ENCODE measurements at regions not wholly inside any gene's neighbourhood (a gene's known extent, or its start where the extent isn't known, plus 50 kb on each side); places are given as distances from the start of the nearest gene placed in this dataset.
"Not testable (repeated sequence)": the region's sequence is repeated elsewhere in the genome, so short reads cannot be mapped to it uniquely, and the experiment has no call there.

- Histone ChIP-seq H3K4me2 (no peak overlapping the region), H3K4me3 (no peak overlapping the region), H3K9me3 (ENCODE audit: insufficient read depth, low read depth) (no peaks in the 10 kb centered on the region), H3F3A (ENCODE audit: insufficient read depth, low read depth) (no peaks in the 10 kb centered on the region; the same call in 1 of the 2 replicates), H3K36me3 (ENCODE audit: low read depth) (no peaks in the 10 kb centered on the region), H3K79me2 (ENCODE audit: low read depth) (no peaks in the 10 kb centered on the region), H3K27ac (no peak overlapping the region), H2AFZ (no peak overlapping the region), H3K9me2 (ENCODE audit: insufficient read depth) (no peaks in the 10 kb centered on the region), H3K27me3 (ENCODE audit: insufficient read depth, low read depth) (no peaks in the 10 kb centered on the region), H3K4me1 (replicated peaks; ENCODE audit: insufficient read depth) (no peaks in the 10 kb centered on the region), H4K20me1 (ENCODE audit: insufficient read depth) (no peaks in the 10 kb centered on the region)
- POLR2A ChIA-PET (ENCODE audit: unreplicated experiment): no interaction called here
- CTCF ChIA-PET: no interaction called here
- BruUV-seq (replicated peaks): no TSS peak
- intact Hi-C loops (cut with micrococcal nuclease; ENCODE audit: unreplicated experiment): no loop called here
- DNase-seq: no peak
- TF ChIP-seq EZH2 (IDR thresholded peaks at IDR 0.05; ENCODE audit: low read depth): no peak
- TF ChIP-seq, protein P1, sequence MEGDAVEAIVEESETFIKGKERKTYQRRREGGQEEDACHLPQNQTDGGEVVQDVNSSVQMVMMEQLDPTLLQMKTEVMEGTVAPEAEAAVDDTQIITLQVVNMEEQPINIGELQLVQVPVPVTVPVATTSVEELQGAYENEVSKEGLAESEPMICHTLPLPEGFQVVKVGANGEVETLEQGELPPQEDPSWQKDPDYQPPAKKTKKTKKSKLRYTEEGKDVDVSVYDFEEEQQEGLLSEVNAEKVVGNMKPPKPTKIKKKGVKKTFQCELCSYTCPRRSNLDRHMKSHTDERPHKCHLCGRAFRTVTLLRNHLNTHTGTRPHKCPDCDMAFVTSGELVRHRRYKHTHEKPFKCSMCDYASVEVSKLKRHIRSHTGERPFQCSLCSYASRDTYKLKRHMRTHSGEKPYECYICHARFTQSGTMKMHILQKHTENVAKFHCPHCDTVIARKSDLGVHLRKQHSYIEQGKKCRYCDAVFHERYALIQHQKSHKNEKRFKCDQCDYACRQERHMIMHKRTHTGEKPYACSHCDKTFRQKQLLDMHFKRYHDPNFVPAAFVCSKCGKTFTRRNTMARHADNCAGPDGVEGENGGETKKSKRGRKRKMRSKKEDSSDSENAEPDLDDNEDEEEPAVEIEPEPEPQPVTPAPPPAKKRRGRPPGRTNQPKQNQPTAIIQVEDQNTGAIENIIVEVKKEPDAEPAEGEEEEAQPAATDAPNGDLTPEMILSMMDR (conservative IDR thresholded peaks at IDR 0.05): no peak
Measured at GRCh38 chr13:44686531-44686934, 110.4 kb upstream of the TSC22D1 start.

GRCh38 chr13:44685641-44686040, 109.5 kb upstream of the TSC22D1 start:
- intact Hi-C loops (cut with micrococcal nuclease; ENCODE audit: unreplicated experiment): no loop called here
- Histone ChIP-seq H3K4me3 (no peak overlapping the region), H3K36me3 (ENCODE audit: low read depth) (no peaks in the 10 kb centered on the region), H3F3A (ENCODE audit: insufficient read depth, low read depth) (no peaks in the 10 kb centered on the region; the same call in 1 of the 2 replicates), H3K27me3 (ENCODE audit: insufficient read depth, low read depth) (no peaks in the 10 kb centered on the region), H3K4me1 (replicated peaks; ENCODE audit: insufficient read depth) (no peaks in the 10 kb centered on the region), H4K20me1 (ENCODE audit: insufficient read depth) (no peaks in the 10 kb centered on the region), H3K9me3 (ENCODE audit: insufficient read depth, low read depth) (no peaks in the 10 kb centered on the region), H2AFZ (no peak overlapping the region), H3K27ac (no peak overlapping the region), H3K4me2 (no peak overlapping the region), H3K9me2 (ENCODE audit: insufficient read depth) (no peaks in the 10 kb centered on the region), H3K79me2 (ENCODE audit: low read depth) (no peaks in the 10 kb centered on the region)
- BruUV-seq (replicated peaks): no TSS peak
- ChIA-PET CTCF (no interaction called here), POLR2A (ENCODE audit: unreplicated experiment) (no interaction called here)
- DNase-seq: no peak
- TF ChIP-seq, protein P1 (conservative IDR thresholded peaks at IDR 0.05): no peak
- TF ChIP-seq EZH2 (IDR thresholded peaks at IDR 0.05; ENCODE audit: low read depth): no peak

- H3K27ac ChIP-seq; DNase-seq; POLR2A ChIA-PET (ENCODE audit: unreplicated experiment); H3K4me2 ChIP-seq; H3K4me3 ChIP-seq; H2AFZ ChIP-seq; H3K79me2 ChIP-seq (ENCODE audit: low read depth); H3K4me1 ChIP-seq (replicated peaks; ENCODE audit: insufficient read depth); H3K27me3 ChIP-seq (ENCODE audit: insufficient read depth, low read depth); H3K9me2 ChIP-seq (ENCODE audit: insufficient read depth); H3F3A ChIP-seq (ENCODE audit: insufficient read depth, low read depth); H3K36me3 ChIP-seq (ENCODE audit: low read depth); H4K20me1 ChIP-seq (ENCODE audit: insufficient read depth); intact Hi-C loops (cut with micrococcal nuclease; ENCODE audit: unreplicated experiment); H3K9me3 ChIP-seq (ENCODE audit: insufficient read depth, low read depth); BruUV-seq (replicated peaks); CTCF ChIA-PET: not testable (repeated sequence)
Measured at GRCh38 chr13:44682416-44682815, 106.3 kb upstream of the TSC22D1 start.

DNA sequence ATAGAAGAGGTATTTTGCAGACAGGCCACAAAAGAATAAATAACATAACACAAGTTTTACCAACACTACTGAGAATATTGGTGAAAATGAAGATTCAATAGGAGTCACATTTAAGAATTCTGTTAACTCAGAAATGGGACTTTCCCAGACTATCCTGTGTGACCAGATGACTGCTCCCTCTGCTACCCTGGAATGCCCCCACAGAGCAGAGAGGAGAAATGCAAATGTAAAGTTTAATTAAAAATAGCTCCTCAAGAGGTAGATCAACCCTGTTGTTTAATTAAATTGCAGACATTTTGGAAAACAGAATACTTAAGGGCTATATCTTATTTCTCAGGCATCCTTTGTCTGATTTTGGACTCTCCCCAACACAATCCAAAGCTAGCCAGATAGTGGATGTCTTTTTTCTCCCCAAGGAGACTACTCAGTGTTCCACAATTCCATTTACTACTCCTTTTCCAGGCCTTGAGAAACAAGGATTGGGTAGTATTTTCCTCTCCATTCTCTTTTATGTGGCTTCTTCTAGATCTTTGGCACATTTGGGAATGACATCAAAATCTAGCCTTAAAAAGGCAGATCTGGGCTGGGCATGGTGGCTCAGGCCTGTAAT, 104.7 kb upstream of the TSC22D1 start:
- no peak for TF ChIP-seq EZH2 (IDR thresholded peaks at IDR 0.05; ENCODE audit: low read depth)
- TF ChIP-seq, protein P1 (conservative IDR thresholded peaks at IDR 0.05): no peak
- H3K4me1 ChIP-seq (replicated peaks; ENCODE audit: insufficient read depth): no peaks in the 10 kb centered on the region
- CTCF ChIA-PET: no interaction called here
- BruUV-seq (replicated peaks): no TSS peak
- H3K36me3 ChIP-seq (ENCODE audit: low read depth): no peaks in the 10 kb centered on the region
- POLR2A ChIA-PET (ENCODE audit: unreplicated experiment): no interaction called here
- no peaks in the 10 kb centered on the region for H3F3A ChIP-seq (ENCODE audit: insufficient read depth, low read depth)
- no peak overlapping the region for H3K27ac ChIP-seq
- no peaks in the 10 kb centered on the region for H3K9me3 ChIP-seq (ENCODE audit: insufficient read depth, low read depth)
- intact Hi-C loops (cut with micrococcal nuclease; ENCODE audit: unreplicated experiment): no loop called here
- no peaks in the 10 kb centered on the region for H3K27me3 ChIP-seq (ENCODE audit: insufficient read depth, low read depth)
- no peaks in the 10 kb centered on the region for H3K79me2 ChIP-seq (ENCODE audit: low read depth)
- H2AFZ ChIP-seq: no peak overlapping the region
- H3K4me2 ChIP-seq: no peak overlapping the region
- no peak overlapping the region for H3K4me3 ChIP-seq
- no peaks in the 10 kb centered on the region for H4K20me1 ChIP-seq (ENCODE audit: insufficient read depth)
- DNase-seq: no peak
- H3K9me2 ChIP-seq (ENCODE audit: insufficient read depth): no peaks in the 10 kb centered on the region
